HCT116 (cell line): ENCODE measurements at regions not wholly inside any gene's neighbourhood (a gene's known extent, or its start where the extent isn't known, plus 50 kb on each side); places are given as distances from the start of the nearest gene placed in this dataset.

ENCODE experiments used
- CBX3 ChIP-seq: IDR thresholded peaks from 2 replicates; pipeline ENCODE4 v1.6.1; 2012; ENCODE audit warnings: low read depth
- CEBPB ChIP-seq: IDR thresholded peaks from 2 replicates; pipeline ENCODE4 v1.6.1; 2012; ENCODE audit warnings: low read depth
- POLR2A ChIP-seq: IDR thresholded peaks from 2 replicates; pipeline ENCODE4 v1.7.0; 2011; ENCODE audit warnings: borderline replicate concordance; ENCODE audit not compliant: insufficient read depth, insufficient read length; ENCODE audit errors: extremely low read depth
- RAD21 ChIP-seq: IDR thresholded peaks from 2 replicates; pipeline ENCODE4 v1.6.1; 2012; ENCODE audit warnings: low read depth, mild to moderate bottlenecking
- SRF ChIP-seq: IDR thresholded peaks from 2 replicates; pipeline ENCODE4 v1.6.1; 2012; ENCODE audit warnings: low read depth
- TCF7L2 ChIP-seq: IDR thresholded peaks from 2 replicates; pipeline ENCODE4 v1.7.0; 2011; ENCODE audit warnings: borderline replicate concordance, inconsistent platforms; ENCODE audit not compliant: insufficient read depth, insufficient read length; ENCODE audit errors: extremely low read depth
- TF ChIP-seq, protein P1 (sequence below), 3 experiments: fragments of 200-600 bp in 1 of 3; sonication (generic) in 1 of 3; IDR thresholded peaks in 2 of 3; conservative IDR thresholded peaks in 1 of 3; 2 replicates each; pipeline ENCODE4 v1.5.1; 2012 to 2017; ENCODE audit warnings: low read depth in 2 of 3, low read length in 2 of 3, antibody characterized with exemption in 1 of 3, borderline replicate concordance in 1 of 3, control low read depth in 1 of 3, mild to moderate bottlenecking in 1 of 3, mixed read lengths in 1 of 3, mixed run types in 1 of 3, moderate library complexity in 1 of 3; ENCODE audit not compliant: insufficient read depth in 1 of 3
- TF ChIP-seq, protein P2 (sequence below): IDR thresholded peaks from 2 replicates; pipeline ENCODE4 v1.6.1; 2011; ENCODE audit warnings: mild to moderate bottlenecking, low read length, moderate library complexity; ENCODE audit not compliant: insufficient replicate concordance; ENCODE audit errors: extremely low read depth

DNA sequence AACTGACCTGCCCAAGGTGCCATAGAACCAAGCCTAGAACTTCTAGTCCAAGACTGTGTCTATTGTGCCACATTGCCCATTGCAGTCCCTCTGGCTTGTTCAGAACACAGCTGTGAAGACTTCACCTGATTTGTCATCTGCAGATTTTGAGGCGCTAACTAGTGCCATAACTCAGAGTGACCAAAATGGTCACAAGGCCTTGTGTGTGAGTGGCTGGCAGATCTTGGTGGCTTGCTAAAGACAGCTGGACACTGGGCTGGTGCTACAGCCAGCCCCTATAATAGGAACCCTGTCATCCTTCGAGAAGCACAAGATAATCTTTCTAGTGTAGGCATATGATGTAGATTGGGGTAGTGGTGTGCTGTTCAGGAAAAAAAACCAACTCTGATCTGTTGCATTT is 63.7 kb upstream of the IFNLR1 start:
- TF ChIP-seq POLR2A (no peak), CEBPB (no peak), RAD21 (no peak), TCF7L2 (no peak), SRF (no peak), CBX3 (no peak)
- TF ChIP-seq, protein P1, sequence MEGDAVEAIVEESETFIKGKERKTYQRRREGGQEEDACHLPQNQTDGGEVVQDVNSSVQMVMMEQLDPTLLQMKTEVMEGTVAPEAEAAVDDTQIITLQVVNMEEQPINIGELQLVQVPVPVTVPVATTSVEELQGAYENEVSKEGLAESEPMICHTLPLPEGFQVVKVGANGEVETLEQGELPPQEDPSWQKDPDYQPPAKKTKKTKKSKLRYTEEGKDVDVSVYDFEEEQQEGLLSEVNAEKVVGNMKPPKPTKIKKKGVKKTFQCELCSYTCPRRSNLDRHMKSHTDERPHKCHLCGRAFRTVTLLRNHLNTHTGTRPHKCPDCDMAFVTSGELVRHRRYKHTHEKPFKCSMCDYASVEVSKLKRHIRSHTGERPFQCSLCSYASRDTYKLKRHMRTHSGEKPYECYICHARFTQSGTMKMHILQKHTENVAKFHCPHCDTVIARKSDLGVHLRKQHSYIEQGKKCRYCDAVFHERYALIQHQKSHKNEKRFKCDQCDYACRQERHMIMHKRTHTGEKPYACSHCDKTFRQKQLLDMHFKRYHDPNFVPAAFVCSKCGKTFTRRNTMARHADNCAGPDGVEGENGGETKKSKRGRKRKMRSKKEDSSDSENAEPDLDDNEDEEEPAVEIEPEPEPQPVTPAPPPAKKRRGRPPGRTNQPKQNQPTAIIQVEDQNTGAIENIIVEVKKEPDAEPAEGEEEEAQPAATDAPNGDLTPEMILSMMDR (IDR thresholded peaks at IDR 0.05 in 2 of 3, conservative IDR thresholded peaks at IDR 0.05 in 1 of 3; ENCODE audit: borderline replicate concordance in 1 of 3, insufficient read depth in 1 of 3, low read depth in 2 of 3, low read length in 2 of 3), result no peak
- TF ChIP-seq, protein P2, sequence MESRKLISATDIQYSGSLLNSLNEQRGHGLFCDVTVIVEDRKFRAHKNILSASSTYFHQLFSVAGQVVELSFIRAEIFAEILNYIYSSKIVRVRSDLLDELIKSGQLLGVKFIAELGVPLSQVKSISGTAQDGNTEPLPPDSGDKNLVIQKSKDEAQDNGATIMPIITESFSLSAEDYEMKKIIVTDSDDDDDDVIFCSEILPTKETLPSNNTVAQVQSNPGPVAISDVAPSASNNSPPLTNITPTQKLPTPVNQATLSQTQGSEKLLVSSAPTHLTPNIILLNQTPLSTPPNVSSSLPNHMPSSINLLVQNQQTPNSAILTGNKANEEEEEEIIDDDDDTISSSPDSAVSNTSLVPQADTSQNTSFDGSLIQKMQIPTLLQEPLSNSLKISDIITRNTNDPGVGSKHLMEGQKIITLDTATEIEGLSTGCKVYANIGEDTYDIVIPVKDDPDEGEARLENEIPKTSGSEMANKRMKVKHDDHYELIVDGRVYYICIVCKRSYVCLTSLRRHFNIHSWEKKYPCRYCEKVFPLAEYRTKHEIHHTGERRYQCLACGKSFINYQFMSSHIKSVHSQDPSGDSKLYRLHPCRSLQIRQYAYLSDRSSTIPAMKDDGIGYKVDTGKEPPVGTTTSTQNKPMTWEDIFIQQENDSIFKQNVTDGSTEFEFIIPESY, result no peak
